ENCODE measurements at regions not wholly inside any gene's neighbourhood (a gene's known extent, or its start where the extent isn't known, plus 50 kb on each side); places are given as distances from the start of the nearest gene placed in this dataset.

- TF ChIP-seq EZH2 (IDR thresholded peaks at IDR 0.05; ENCODE audit: insufficient read depth, poor library complexity, severe bottlenecking) (no peak), EZH2phosphoT487 (IDR thresholded peaks at IDR 0.05; ENCODE audit: insufficient read depth, low read depth) (no peak)
Measured at GRCh38 chr4:129335276-129335675, 239.3 kb downstream of the C4orf33 start.

Measured in GM23248 (cell line).